Osteocyte (in vitro differentiated cells): ENCODE measurements at regions not wholly inside any gene's neighbourhood (a gene's known extent, or its start where the extent isn't known, plus 50 kb on each side); places are given as distances from the start of the nearest gene placed in this dataset.

ENCODE experiments used
- DNase-seq: peaks from one replicate; pipeline ENCODE4 v3.0.0; 2021; ENCODE audit warnings: mixed read lengths; ENCODE audit not compliant: unreplicated experiment; ENCODE audit errors: extremely low spot score
- H3K27ac Mint-ChIP-seq: one replicate; pipeline ENCODE4 v1.8.0; 2021; ENCODE audit warnings: mild to moderate bottlenecking, mixed read lengths; ENCODE audit not compliant: unreplicated experiment
- H3K27me3 Mint-ChIP-seq: one replicate; pipeline ENCODE4 v1.8.0; 2021; ENCODE audit warnings: mixed read lengths; ENCODE audit not compliant: unreplicated experiment
- H3K36me3 Mint-ChIP-seq: one replicate; pipeline ENCODE4 v1.8.0; 2021; ENCODE audit warnings: mixed read lengths; ENCODE audit not compliant: unreplicated experiment
- H3K4me1 Mint-ChIP-seq: one replicate; pipeline ENCODE4 v1.8.0; 2021; ENCODE audit warnings: mixed read lengths; ENCODE audit not compliant: unreplicated experiment
- H3K4me3 Mint-ChIP-seq: one replicate; pipeline ENCODE4 v1.8.0; 2021; ENCODE audit warnings: mild to moderate bottlenecking, moderate library complexity, mixed read lengths; ENCODE audit not compliant: unreplicated experiment
- H3K9me3 Mint-ChIP-seq: one replicate; pipeline ENCODE4 v1.8.0; 2021; ENCODE audit warnings: mixed read lengths; ENCODE audit not compliant: unreplicated experiment
- TF ChIP-seq, protein P1 (sequence below): fragments of 200-600 bp; sonication (generic); IDR thresholded peaks from 2 replicates; pipeline ENCODE4 v1.5.0; 2021; ENCODE audit warnings: antibody characterized with exemption, mild to moderate bottlenecking, moderate library complexity

- DNase-seq = no peak
- peaks cover 2% of the 10 kb centered on the region for H3K36me3 Mint-ChIP-seq
- H3K4me3 Mint-ChIP-seq = no peak overlapping the region
- peaks cover 17% of the 10 kb centered on the region for H3K9me3 Mint-ChIP-seq
- peaks cover 20% of the 10 kb centered on the region for H3K4me1 Mint-ChIP-seq
- no peak overlapping the region for H3K27ac Mint-ChIP-seq
- TF ChIP-seq, protein P1, sequence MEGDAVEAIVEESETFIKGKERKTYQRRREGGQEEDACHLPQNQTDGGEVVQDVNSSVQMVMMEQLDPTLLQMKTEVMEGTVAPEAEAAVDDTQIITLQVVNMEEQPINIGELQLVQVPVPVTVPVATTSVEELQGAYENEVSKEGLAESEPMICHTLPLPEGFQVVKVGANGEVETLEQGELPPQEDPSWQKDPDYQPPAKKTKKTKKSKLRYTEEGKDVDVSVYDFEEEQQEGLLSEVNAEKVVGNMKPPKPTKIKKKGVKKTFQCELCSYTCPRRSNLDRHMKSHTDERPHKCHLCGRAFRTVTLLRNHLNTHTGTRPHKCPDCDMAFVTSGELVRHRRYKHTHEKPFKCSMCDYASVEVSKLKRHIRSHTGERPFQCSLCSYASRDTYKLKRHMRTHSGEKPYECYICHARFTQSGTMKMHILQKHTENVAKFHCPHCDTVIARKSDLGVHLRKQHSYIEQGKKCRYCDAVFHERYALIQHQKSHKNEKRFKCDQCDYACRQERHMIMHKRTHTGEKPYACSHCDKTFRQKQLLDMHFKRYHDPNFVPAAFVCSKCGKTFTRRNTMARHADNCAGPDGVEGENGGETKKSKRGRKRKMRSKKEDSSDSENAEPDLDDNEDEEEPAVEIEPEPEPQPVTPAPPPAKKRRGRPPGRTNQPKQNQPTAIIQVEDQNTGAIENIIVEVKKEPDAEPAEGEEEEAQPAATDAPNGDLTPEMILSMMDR = no peak
- no peaks in the 10 kb centered on the region for H3K27me3 Mint-ChIP-seq
Measured at GRCh38 chr2:172342611-172343010, 84.8 kb upstream of the ITGA6 start.

GRCh38 chr2:172344159-172344558 is 83.2 kb upstream of the ITGA6 start:
- Mint-ChIP-seq H3K4me3 (no peak overlapping the region), H3K27me3 (peaks cover 4% of the 10 kb centered on the region), H3K9me3 (peaks cover 24% of the 10 kb centered on the region), H3K4me1 (peaks cover 18% of the 10 kb centered on the region), H3K36me3 (peaks cover 2% of the 10 kb centered on the region), H3K27ac (no peak overlapping the region)
- TF ChIP-seq, protein P1 = no peak
- no peak for DNase-seq

DNA sequence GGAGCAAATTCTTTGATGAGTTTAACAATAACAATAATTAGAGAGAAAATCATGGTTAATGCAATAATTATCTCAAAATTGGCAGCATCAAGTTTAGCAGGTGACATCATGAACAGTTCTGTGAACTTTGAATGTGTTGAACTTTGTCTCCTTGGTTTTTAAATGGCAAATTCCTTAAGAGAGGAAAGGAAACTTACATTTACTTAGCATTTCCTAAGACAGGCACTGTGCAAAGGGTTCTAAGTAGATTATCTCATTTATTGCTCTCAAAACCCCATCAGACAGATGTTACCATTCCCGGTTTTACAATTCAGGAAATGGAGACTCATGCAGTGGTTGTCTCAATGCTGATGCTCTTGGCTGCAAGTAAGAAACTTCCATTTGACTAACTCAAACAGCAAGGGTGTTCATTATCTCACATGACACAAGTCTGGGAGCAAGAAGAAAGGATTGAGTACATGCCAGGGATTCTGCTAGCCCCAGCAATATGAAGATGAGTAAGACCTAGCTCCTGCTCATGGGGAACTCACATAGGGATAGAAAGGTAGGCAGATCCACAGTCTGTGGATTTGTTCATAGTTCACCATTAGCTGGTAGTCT is 81.3 kb upstream of the ITGA6 start:
- Mint-ChIP-seq H3K4me3 (no peak overlapping the region), H3K9me3 (peaks cover 24% of the 10 kb centered on the region), H3K27me3 (peaks cover 4% of the 10 kb centered on the region), H3K27ac (no peak overlapping the region), H3K4me1 (no peaks in the 10 kb centered on the region), H3K36me3 (peaks cover 2% of the 10 kb centered on the region)
- no peak for DNase-seq
- TF ChIP-seq, protein P1 = no peak

GRCh38 chr2:172348555-172349288 is 78.7 kb upstream of the ITGA6 start:
- Mint-ChIP-seq H3K27ac (no peak overlapping the region), H3K9me3 (peaks cover 22% of the 10 kb centered on the region), H3K4me1 (no peaks in the 10 kb centered on the region), H3K36me3 (peaks cover 2% of the 10 kb centered on the region), H3K4me3 (no peak overlapping the region), H3K27me3 (peaks cover 4% of the 10 kb centered on the region)
- no peak for DNase-seq
- TF ChIP-seq, protein P1 = no peak

DNA sequence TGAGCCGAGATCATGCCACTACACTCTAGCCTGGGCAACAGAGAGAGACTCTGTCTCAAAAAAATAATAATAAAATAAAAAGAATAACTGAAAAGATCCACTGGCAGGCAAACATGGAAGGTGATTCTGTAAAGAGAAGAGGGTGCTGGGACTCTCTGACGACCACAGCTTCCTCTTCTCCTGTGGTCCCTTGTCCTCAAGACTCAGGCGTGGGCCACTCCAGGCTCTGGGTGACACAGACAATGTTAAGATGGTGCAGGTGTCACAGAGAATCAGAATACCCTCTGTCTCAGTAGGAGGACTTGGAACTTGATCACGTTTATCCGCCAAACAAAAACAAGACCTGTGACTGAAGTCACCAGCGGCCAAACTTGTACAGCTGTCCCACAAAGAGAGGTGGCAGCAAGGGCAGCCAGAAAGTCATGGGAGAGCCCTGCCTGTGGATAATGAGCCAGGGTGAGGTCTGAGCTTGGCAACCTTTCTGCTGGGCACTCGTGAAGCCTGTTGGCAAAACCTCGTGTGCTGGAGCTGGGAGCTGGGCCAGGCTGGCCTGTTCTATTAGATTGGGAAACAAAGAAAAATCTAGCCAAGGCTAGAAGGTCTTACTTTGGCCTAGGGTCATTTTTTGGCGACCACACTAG is 76.4 kb upstream of the ITGA6 start:
- H3K36me3 Mint-ChIP-seq = peaks cover 2% of the 10 kb centered on the region
- no peaks in the 10 kb centered on the region for H3K4me1 Mint-ChIP-seq
- TF ChIP-seq, protein P1 = no peak
- DNase-seq = no peak
- no peak overlapping the region for H3K27ac Mint-ChIP-seq
- H3K4me3 Mint-ChIP-seq = no peak overlapping the region
- peaks cover 14% of the 10 kb centered on the region for H3K9me3 Mint-ChIP-seq
- peaks cover 4% of the 10 kb centered on the region for H3K27me3 Mint-ChIP-seq
